Activated T-helper 2 cell treated with anti-CD3 and anti-CD28 coated beads, Interferon-gamma antibody, Interleukin-2, Interleukin-4, amounts not matched to agents 10 μg/mL and 5 μg/mL and 100 μg/mL, durations not matched to agents 14 hours and 24 hours and 36 hours (primary cell): ENCODE measurements at regions not wholly inside any gene's neighbourhood (a gene's known extent, or its start where the extent isn't known, plus 50 kb on each side); places are given as distances from the start of the nearest gene placed in this dataset.
"Not testable (repeated sequence)": the region's sequence is repeated elsewhere in the genome, so short reads cannot be mapped to it uniquely, and the experiment has no call there.

Experiments used
- DNase-seq: peaks from one replicate; pipeline ENCODE4 v3.0.0; 2021; ENCODE audit warnings: low spot score
- H3K27ac Mint-ChIP-seq: one replicate; pipeline ENCODE4 v1.8.0; 2021; ENCODE audit warnings: mixed read lengths
- H3K27me3 Mint-ChIP-seq: one replicate; pipeline ENCODE4 v1.8.0; 2021; ENCODE audit warnings: low read depth, mixed read lengths
- H3K36me3 Mint-ChIP-seq: one replicate; pipeline ENCODE4 v1.8.0; 2021; ENCODE audit warnings: low read depth, mixed read lengths
- H3K4me1 Mint-ChIP-seq: one replicate; pipeline ENCODE4 v1.8.0; 2021; ENCODE audit warnings: low read depth, mixed read lengths
- H3K4me3 Mint-ChIP-seq: one replicate; pipeline ENCODE4 v1.8.0; 2021; ENCODE audit warnings: low read depth, mild to moderate bottlenecking, moderate library complexity, mixed read lengths
- H3K9me3 Mint-ChIP-seq: one replicate; pipeline ENCODE4 v1.8.0; 2021; ENCODE audit warnings: mixed read lengths
- intact Hi-C: fragments of 100-400 bp; cut with micrococcal nuclease; formaldehyde crosslinking; loops from one replicate; pipeline ENCODE4 v1.15.1; 2023

DNA sequence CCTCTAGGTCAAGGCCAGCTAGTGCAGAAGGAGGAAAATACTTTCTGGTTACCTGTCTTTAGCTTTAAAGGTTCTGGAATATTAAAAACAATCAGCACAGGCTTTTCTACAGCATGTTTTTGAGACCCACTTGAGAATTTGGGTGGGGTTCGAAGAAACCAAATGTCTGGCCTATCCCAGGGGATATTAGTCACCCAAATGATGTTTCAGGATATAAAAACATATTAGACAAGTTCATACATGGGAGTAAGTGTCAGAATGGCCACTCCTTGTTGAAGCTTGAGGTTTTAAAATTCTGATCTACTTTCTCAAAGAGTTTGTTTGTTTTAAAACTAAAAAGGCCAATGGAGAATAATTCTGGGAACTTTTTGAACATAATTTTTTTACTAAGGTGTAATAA lies 158.6 kb upstream of the DLX2 start:
- Mint-ChIP-seq H3K36me3 (no peaks in the 10 kb centered on the region), H3K27me3 (peaks cover 7% of the 10 kb centered on the region), H3K4me1 (no peaks in the 10 kb centered on the region), H3K27ac (no peak overlapping the region), H3K9me3 (no peaks in the 10 kb centered on the region), H3K4me3 (no peak overlapping the region)
- intact Hi-C loops, result no loop called here
- no peak for DNase-seq

- Mint-ChIP-seq H3K4me3 (no peak overlapping the region), H3K9me3 (no peaks in the 10 kb centered on the region), H3K27me3 (peaks cover 5% of the 10 kb centered on the region), H3K27ac (no peak overlapping the region), H3K36me3 (no peaks in the 10 kb centered on the region), H3K4me1 (no peaks in the 10 kb centered on the region)
- intact Hi-C loops, result no loop called here
- no peak for DNase-seq
These were observed 159.8 kb upstream of the DLX2 start for GRCh38 chr2:172262486-172262885.

DNA sequence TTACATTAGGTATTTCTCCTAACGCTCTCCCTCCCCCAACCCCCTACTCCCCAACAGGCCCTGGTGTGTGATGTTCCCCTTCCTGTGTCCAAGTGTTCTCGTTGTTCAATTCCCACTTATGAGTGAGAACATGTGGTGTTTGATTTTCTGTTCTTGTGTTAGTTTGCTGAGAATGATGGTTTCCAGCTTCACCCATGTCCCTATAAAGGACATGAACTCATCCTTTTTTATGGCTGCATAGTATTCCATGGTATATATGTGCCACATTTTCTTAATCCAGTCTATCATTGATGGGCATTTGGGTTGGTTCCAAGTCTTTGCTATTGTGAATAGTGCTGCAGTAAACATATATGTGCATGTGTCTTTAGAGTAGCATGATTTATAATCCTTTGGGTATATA lies 162.1 kb upstream of the DLX2 start:
- H3K9me3 Mint-ChIP-seq, H3K4me3 Mint-ChIP-seq, DNase-seq, H3K27ac Mint-ChIP-seq, intact Hi-C loops, H3K4me1 Mint-ChIP-seq, H3K36me3 Mint-ChIP-seq: not testable (repeated sequence)
- peaks cover 14% of the 10 kb centered on the region for H3K27me3 Mint-ChIP-seq

GRCh38 chr2:172269507-172270244 lies 157.7 kb upstream of the ITGA6 start:
- intact Hi-C loops, H3K36me3 Mint-ChIP-seq, H3K4me3 Mint-ChIP-seq, DNase-seq, H3K9me3 Mint-ChIP-seq, H3K27ac Mint-ChIP-seq, H3K4me1 Mint-ChIP-seq: not testable (repeated sequence)
- H3K27me3 Mint-ChIP-seq, result peaks cover 14% of the 10 kb centered on the region

- Mint-ChIP-seq H3K36me3 (no peaks in the 10 kb centered on the region), H3K27me3 (peaks cover 14% of the 10 kb centered on the region), H3K9me3 (no peaks in the 10 kb centered on the region), H3K4me1 (no peaks in the 10 kb centered on the region), H3K4me3 (no peak overlapping the region), H3K27ac (no peak overlapping the region)
- no peak for DNase-seq
- intact Hi-C loops, result no loop called here
These were observed 156.9 kb upstream of the ITGA6 start for GRCh38 chr2:172270278-172271079.

DNA sequence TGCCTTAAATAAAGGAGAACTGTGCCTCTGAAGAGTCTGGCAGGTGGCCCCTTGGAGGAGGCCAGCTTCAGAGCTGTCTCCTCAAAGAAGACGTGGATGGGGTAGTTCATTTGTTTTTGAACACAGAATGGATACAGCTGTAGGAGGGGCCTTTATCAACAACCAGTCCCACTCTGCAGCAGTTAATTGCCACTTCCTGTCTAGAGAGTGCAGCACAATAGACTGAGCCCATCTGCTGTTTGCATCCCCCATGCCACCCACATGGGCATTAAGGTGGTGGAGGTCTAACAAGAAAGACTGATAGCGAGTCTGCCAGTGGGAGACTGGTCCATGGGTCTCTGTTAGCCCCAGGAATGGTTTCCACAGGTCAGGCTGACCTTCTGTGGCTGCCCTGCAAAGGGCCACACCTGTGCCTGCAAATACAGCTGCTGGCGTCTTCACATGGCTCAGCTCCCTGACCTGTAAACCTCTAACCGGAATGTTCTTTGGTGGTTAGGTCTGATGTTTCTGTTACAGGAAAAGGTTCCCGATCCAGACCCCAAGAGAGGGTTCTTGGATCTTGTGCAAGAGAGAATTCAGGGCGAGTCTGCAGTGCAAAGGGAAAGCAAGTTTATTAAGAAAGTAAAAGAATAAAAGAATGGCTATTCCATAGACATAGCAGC lies 153.3 kb upstream of the ITGA6 start:
- intact Hi-C loops, result no loop called here
- peaks cover 2% of the 10 kb centered on the region for H3K27me3 Mint-ChIP-seq
- DNase-seq, result no peak
- no peak overlapping the region for H3K4me3 Mint-ChIP-seq
- H3K4me1 Mint-ChIP-seq, result no peaks in the 10 kb centered on the region
- no peak overlapping the region for H3K27ac Mint-ChIP-seq
- H3K36me3 Mint-ChIP-seq, result no peaks in the 10 kb centered on the region
- H3K9me3 Mint-ChIP-seq, result peaks cover 11% of the 10 kb centered on the region

DNA sequence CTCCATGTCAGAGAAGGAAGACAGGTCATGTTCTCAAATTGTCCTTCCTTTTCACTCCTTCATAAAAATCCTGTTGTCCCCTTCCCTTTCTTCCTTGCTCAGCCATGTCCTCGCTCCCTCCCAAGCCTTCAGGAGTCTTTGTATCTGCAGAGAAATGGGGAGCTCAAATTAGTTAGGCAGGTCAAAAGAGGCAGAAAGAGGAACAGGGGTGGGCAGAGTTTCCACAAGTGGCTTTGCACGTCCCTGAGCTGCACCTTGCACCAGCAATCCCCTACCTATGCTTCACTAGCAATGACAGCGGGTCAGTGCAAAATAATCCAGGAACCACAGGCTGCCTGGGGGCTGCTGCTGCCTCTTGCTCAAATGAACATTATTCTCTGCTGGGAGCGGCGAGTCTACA lies 152.1 kb upstream of the ITGA6 start:
- peaks cover 11% of the 10 kb centered on the region for H3K9me3 Mint-ChIP-seq
- intact Hi-C loops, result no loop called here
- no peak overlapping the region for H3K27ac Mint-ChIP-seq
- DNase-seq, result no peak
- H3K4me3 Mint-ChIP-seq, result no peak overlapping the region
- H3K27me3 Mint-ChIP-seq, result peaks cover 1% of the 10 kb centered on the region
- no peaks in the 10 kb centered on the region for H3K4me1 Mint-ChIP-seq
- H3K36me3 Mint-ChIP-seq, result no peaks in the 10 kb centered on the region

GRCh38 chr2:172276961-172277360 lies 150.4 kb upstream of the ITGA6 start:
- H3K4me1 Mint-ChIP-seq, result no peaks in the 10 kb centered on the region
- peaks cover 3% of the 10 kb centered on the region for H3K27me3 Mint-ChIP-seq
- H3K9me3 Mint-ChIP-seq, result peaks cover 11% of the 10 kb centered on the region
- H3K4me3 Mint-ChIP-seq, result no peak overlapping the region
- intact Hi-C loops, result no loop called here
- H3K27ac Mint-ChIP-seq, result no peak overlapping the region
- DNase-seq, result no peak
- H3K36me3 Mint-ChIP-seq, result no peaks in the 10 kb centered on the region

DNA sequence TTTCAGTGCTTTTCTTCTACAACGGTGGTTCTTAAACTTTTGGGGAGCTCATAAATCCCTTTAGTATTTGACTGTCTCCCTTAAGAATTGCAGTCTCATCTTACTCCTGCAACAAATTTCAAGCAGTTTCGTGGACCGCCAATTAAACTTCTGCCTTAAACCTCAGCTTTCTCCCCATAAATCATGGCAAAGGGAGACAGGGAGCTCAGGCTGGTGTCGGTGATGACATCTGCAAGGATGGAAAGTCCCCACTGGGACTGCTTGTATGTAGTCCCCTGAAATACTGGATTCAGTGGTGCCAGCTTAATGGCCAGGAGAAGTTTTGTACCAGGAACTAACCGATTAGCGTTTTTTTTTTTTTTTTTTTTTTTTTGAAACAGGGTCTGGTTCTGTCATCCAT lies 148.7 kb upstream of the ITGA6 start:
- Mint-ChIP-seq H3K9me3 (peaks cover 11% of the 10 kb centered on the region), H3K36me3 (no peaks in the 10 kb centered on the region), H3K4me1 (no peaks in the 10 kb centered on the region), H3K27ac (no peak overlapping the region), H3K4me3 (no peak overlapping the region), H3K27me3 (peaks cover 3% of the 10 kb centered on the region)
- intact Hi-C loops, result no loop called here
- DNase-seq, result no peak

DNA sequence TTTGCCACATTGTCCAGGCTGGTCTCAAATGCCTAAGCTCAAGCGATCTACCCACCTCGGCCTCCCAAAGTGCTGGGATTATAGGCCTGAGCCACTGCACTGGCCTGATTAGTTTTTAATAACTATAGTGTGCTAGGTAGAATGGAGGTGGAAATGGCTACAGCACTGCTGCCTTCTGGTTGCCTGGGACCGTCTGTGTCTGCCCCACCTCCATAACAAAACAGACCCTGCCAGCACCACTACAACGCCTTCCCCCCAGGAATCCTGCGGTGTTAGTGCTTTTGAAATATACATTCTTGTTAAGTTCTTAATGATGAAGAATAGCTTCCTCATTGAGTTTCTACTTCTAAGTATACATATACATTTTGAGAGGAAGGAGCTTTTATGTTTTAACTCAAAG lies 148.2 kb upstream of the ITGA6 start:
- intact Hi-C loops, result no loop called here
- no peak for DNase-seq
- H3K27me3 Mint-ChIP-seq, result peaks cover 4% of the 10 kb centered on the region
- H3K36me3 Mint-ChIP-seq, result no peaks in the 10 kb centered on the region
- no peaks in the 10 kb centered on the region for H3K4me1 Mint-ChIP-seq
- no peak overlapping the region for H3K4me3 Mint-ChIP-seq
- H3K27ac Mint-ChIP-seq, result no peak overlapping the region
- H3K9me3 Mint-ChIP-seq, result peaks cover 11% of the 10 kb centered on the region

- DNase-seq, result no peak
- Mint-ChIP-seq H3K9me3 (peaks cover 11% of the 10 kb centered on the region), H3K27me3 (peaks cover 6% of the 10 kb centered on the region), H3K4me3 (no peak overlapping the region), H3K4me1 (no peaks in the 10 kb centered on the region), H3K27ac (no peak overlapping the region), H3K36me3 (no peaks in the 10 kb centered on the region)
- intact Hi-C loops, result no loop called here
These were observed 147.6 kb upstream of the ITGA6 start for GRCh38 chr2:172279813-172280212.

DNA sequence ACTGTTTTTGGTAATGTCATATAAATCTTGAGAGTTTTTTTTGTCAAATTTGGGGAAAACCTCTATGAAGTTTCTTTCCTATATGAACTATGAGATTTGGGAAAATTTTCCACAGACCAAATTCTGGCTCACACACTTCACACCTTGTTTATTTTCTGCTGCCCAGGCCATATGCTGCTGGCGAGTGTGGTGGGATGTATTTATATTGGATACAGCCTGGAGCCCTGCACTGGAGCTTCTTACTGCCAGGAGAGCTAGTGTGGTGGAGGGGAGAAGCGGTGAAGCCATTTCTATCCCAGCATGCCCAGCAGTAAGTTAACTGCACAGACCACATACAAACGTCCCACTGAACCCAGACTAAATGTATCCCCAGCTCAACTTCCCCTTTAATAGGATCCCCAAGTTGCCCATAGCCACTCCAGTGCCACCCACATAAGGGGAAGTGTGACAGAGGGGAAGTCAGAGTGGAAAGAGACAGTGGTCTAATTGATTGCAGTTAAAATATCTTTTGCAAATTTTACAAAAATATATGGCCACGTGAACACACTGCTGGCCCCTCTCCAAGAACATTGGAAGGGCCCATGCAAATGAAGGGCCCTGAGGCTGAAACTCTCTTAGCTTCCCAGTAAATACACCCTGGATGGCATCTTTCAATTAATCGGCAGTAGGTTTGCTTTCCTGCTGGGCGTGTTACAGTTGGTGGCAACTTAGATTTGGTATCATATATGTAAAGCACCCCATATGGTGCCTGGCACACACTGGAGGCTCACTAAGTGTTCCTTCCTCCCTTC lies 146.6 kb upstream of the ITGA6 start:
- Mint-ChIP-seq H3K4me3 (no peak overlapping the region), H3K27me3 (peaks cover 9% of the 10 kb centered on the region), H3K27ac (no peak overlapping the region), H3K4me1 (peaks cover under 1% of the 10 kb centered on the region), H3K36me3 (no peaks in the 10 kb centered on the region), H3K9me3 (peaks cover 11% of the 10 kb centered on the region)
- intact Hi-C loops, result no loop called here
- DNase-seq, result no peak
